ENCODE measurements at regions not wholly inside any gene's neighbourhood (a gene's known extent, or its start where the extent isn't known, plus 50 kb on each side); places are given as distances from the start of the nearest gene placed in this dataset.

DNA sequence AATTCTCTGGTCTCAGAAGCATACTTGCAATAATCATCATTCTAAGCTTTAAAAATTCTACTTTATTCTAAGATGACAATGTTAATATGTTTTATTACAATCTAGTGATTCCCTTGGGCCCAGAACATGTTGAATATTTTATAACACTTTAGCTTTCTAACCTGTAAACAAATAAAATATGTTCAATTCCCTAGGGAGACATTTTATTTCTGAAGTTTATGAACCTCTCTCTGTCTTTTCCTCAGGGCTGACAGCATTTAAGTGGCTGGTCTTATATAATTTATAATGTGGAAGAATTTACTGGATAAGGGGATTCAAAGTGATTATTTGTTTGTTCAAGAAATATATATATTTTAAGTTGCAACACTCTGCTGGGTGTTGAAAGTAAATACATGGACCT is 55.3 kb upstream of the NPFFR2 start:
- TF ChIP-seq, protein P1, sequence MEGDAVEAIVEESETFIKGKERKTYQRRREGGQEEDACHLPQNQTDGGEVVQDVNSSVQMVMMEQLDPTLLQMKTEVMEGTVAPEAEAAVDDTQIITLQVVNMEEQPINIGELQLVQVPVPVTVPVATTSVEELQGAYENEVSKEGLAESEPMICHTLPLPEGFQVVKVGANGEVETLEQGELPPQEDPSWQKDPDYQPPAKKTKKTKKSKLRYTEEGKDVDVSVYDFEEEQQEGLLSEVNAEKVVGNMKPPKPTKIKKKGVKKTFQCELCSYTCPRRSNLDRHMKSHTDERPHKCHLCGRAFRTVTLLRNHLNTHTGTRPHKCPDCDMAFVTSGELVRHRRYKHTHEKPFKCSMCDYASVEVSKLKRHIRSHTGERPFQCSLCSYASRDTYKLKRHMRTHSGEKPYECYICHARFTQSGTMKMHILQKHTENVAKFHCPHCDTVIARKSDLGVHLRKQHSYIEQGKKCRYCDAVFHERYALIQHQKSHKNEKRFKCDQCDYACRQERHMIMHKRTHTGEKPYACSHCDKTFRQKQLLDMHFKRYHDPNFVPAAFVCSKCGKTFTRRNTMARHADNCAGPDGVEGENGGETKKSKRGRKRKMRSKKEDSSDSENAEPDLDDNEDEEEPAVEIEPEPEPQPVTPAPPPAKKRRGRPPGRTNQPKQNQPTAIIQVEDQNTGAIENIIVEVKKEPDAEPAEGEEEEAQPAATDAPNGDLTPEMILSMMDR (IDR thresholded peaks at IDR 0.05; ENCODE audit: control extremely low read depth in 1 of 3, insufficient read depth in 1 of 3, low read depth in 1 of 3, low read length in 3 of 3) = no peak
- no peak for TF ChIP-seq RAD21 (IDR thresholded peaks at IDR 0.05 in 1 of 2, conservative IDR thresholded peaks at IDR 0.05 in 1 of 2; ENCODE audit: low read depth in 2 of 2, low read length in 2 of 2)
- no peak for TF ChIP-seq TEAD4 (IDR thresholded peaks at IDR 0.05; ENCODE audit: low read depth, low read length)
